CD14-positive monocyte (primary cell): ENCODE measurements at regions not wholly inside any gene's neighbourhood (a gene's known extent, or its start where the extent isn't known, plus 50 kb on each side); places are given as distances from the start of the nearest gene placed in this dataset.

Experiments
- DNase-seq, 3 donors: peaks; one replicate each; pipeline ENCODE4 v3.0.0-alpha.2; 2011 to 2022
- H2AFZ ChIP-seq: 2 replicates; pipeline ENCODE4 v1.6.0; 2012; ENCODE audit warnings: mild to moderate bottlenecking, low read depth, low read length, inconsistent platforms; ENCODE audit not compliant: insufficient read depth, poor library complexity, severe bottlenecking
- H3K27ac ChIP-seq, 2 donors: 1 replicate in 1 of 2; 2 replicates in 1 of 2; pipeline ENCODE4 v1.5.1; 2012 to 2013; ENCODE audit warnings: low read length in 2 of 2, control low read depth in 1 of 2, inconsistent platforms in 1 of 2, low read depth in 1 of 2, mild to moderate bottlenecking in 1 of 2
- H3K27me3 ChIP-seq, 2 donors: one replicate each; pipeline versions ENCODE4 v1.6.0 to v1.6.1; 2011 to 2013; ENCODE audit warnings: low read length in 2 of 2; ENCODE audit not compliant: control insufficient read depth in 2 of 2, insufficient read depth in 2 of 2
- H3K36me3 ChIP-seq, 2 donors: replicated peaks in 1 of 2; 1 replicate in 1 of 2; 2 replicates in 1 of 2; pipeline versions ENCODE4 v1.5.1 to v1.6.1; 2012 to 2013; ENCODE audit warnings: low read length in 2 of 2, control low read depth in 1 of 2, inconsistent platforms in 1 of 2, mild to moderate bottlenecking in 1 of 2; ENCODE audit not compliant: insufficient read depth in 2 of 2, control insufficient read depth in 1 of 2
- H3K4me1 ChIP-seq, 2 donors: 1 replicate in 1 of 2; 2 replicates in 1 of 2; pipeline versions ENCODE4 v1.5.1 to v1.6.1; 2012 to 2013; ENCODE audit warnings: low read length in 2 of 2, control low read depth in 1 of 2, inconsistent platforms in 1 of 2, mild to moderate bottlenecking in 1 of 2, moderate library complexity in 1 of 2; ENCODE audit not compliant: insufficient read depth in 2 of 2, control insufficient read depth in 1 of 2
- H3K4me2 ChIP-seq: replicated peaks from 2 replicates; pipeline ENCODE3; 2012; ENCODE audit warnings: low read length, moderate library complexity, mild to moderate bottlenecking; ENCODE audit not compliant: poor library complexity, severe bottlenecking; ENCODE audit errors: extremely low read depth
- H3K4me3 ChIP-seq, 3 experiments: fragments of 200-600 bp in 1 of 3; sonication (generic) in 1 of 3; replicated peaks in 1 of 3; 1 replicate in 2 of 3; 2 replicates in 1 of 3; pipeline ENCODE4 v1.5.1; 2011 to 2013; ENCODE audit warnings: low read length in 3 of 3, mild to moderate bottlenecking in 3 of 3, control low read depth in 2 of 3, low read depth in 2 of 3, inconsistent platforms in 1 of 3, moderate library complexity in 1 of 3
- H3K79me2 ChIP-seq: 2 replicates; pipeline ENCODE4 v1.6.0; 2012; ENCODE audit warnings: mild to moderate bottlenecking, control low read depth, inconsistent platforms, low read length, moderate library complexity; ENCODE audit not compliant: insufficient read depth
- H3K9ac ChIP-seq: 2 replicates; pipeline ENCODE4 v1.6.0; 2017; ENCODE audit warnings: low read length, mild to moderate bottlenecking; ENCODE audit not compliant: insufficient read depth, poor library complexity, severe bottlenecking
- H3K9me3 ChIP-seq, 2 donors: replicated peaks in 1 of 2; 1 replicate in 1 of 2; 2 replicates in 1 of 2; pipeline versions ENCODE4 v1.5.1 to v1.6.1; 2012 to 2013; ENCODE audit warnings: low read length in 2 of 2, control low read depth in 1 of 2; ENCODE audit not compliant: control insufficient read depth in 1 of 2, insufficient read depth in 1 of 2
- H4K20me1 ChIP-seq: 2 replicates; pipeline ENCODE4 v1.6.0; 2012; ENCODE audit warnings: mild to moderate bottlenecking, low read length, control low read depth, moderate library complexity; ENCODE audit not compliant: insufficient read depth
- H3K27ac Mint-ChIP-seq, 7 donors: one replicate each; pipeline ENCODE4 v1.8.0; 2020; ENCODE audit warnings: mild to moderate bottlenecking in 7 of 7, mixed read lengths in 7 of 7, moderate library complexity in 6 of 7, inconsistent platforms in 2 of 7
- H3K27me3 Mint-ChIP-seq, 3 donors: one replicate each; pipeline ENCODE4 v1.8.0; 2021 to 2022; ENCODE audit warnings: low read depth in 3 of 3, mild to moderate bottlenecking in 3 of 3, mixed read lengths in 3 of 3, moderate library complexity in 3 of 3, inconsistent platforms in 1 of 3
- H3K36me3 Mint-ChIP-seq, 2 donors: one replicate each; pipeline ENCODE4 v1.8.0; 2020; ENCODE audit warnings: mixed read lengths in 2 of 2, inconsistent platforms in 1 of 2, mild to moderate bottlenecking in 1 of 2
- H3K4me1 Mint-ChIP-seq: one replicate; pipeline ENCODE4 v1.8.0; 2020; ENCODE audit warnings: mild to moderate bottlenecking, mixed read lengths
- H3K4me3 Mint-ChIP-seq, 2 donors: one replicate each; pipeline ENCODE4 v1.8.0; 2020; ENCODE audit warnings: mild to moderate bottlenecking in 2 of 2, mixed read lengths in 2 of 2, moderate library complexity in 1 of 2
- H3K9me3 Mint-ChIP-seq, 7 donors: one replicate each; pipeline ENCODE4 v1.8.0; 2020 to 2022; ENCODE audit warnings: mixed read lengths in 7 of 7, mild to moderate bottlenecking in 6 of 7, moderate library complexity in 6 of 7, inconsistent platforms in 2 of 7
- WGBS: methylation state at CpG from one replicate; pipeline ENCODE4 v1.1.5; 2013; ENCODE audit warnings: missing lambda C conversion rate; ENCODE audit not compliant: insufficient coverage; 5-methylcytosine and 5-hydroxymethylcytosine counted together
- intact Hi-C, 2 donors: fragments of 100-400 bp; cut with micrococcal nuclease; formaldehyde crosslinking; loops; one replicate each; pipeline versions ENCODE4 v1.15.0 to v1.15.1; 2023
- TF ChIP-seq, protein P1 (sequence below): fragments of 200-600 bp; IDR thresholded peaks from one replicate; pipeline ENCODE4 v1.8.0; 2022; ENCODE audit warnings: antibody characterized with exemption, mild to moderate bottlenecking

DNA sequence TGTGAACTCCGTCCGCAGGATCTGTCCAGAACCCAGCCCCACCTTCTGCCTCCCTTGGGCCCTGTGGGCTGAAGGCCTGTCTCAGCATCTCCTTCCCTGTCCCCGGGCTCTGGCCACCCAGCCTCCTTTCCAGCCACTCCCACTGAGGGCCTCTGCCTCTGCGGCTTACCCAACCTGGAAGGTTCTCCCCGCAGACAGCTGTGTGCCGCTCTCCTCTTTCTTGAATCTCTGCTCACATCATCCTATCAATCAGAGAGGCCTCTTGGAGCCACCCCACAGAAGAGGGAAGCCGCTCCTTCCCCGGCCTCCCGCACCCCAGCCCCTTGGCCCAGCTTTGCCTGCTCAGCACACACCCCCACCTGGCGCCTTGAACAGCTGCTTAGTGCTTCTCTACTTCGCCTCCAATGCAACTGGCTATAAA, 81.5 kb upstream of the UNC5A start:
- H3K9ac ChIP-seq = no peak overlapping the region
- no peaks in the 10 kb centered on the region for H3K36me3 ChIP-seq
- H3K4me3 ChIP-seq = no peak overlapping the region
- intact Hi-C loops = no loop called here
- H2AFZ ChIP-seq = no peak overlapping the region
- no peak for DNase-seq
- no peaks in the 10 kb centered on the region for H3K4me1 Mint-ChIP-seq
- TF ChIP-seq, protein P1, sequence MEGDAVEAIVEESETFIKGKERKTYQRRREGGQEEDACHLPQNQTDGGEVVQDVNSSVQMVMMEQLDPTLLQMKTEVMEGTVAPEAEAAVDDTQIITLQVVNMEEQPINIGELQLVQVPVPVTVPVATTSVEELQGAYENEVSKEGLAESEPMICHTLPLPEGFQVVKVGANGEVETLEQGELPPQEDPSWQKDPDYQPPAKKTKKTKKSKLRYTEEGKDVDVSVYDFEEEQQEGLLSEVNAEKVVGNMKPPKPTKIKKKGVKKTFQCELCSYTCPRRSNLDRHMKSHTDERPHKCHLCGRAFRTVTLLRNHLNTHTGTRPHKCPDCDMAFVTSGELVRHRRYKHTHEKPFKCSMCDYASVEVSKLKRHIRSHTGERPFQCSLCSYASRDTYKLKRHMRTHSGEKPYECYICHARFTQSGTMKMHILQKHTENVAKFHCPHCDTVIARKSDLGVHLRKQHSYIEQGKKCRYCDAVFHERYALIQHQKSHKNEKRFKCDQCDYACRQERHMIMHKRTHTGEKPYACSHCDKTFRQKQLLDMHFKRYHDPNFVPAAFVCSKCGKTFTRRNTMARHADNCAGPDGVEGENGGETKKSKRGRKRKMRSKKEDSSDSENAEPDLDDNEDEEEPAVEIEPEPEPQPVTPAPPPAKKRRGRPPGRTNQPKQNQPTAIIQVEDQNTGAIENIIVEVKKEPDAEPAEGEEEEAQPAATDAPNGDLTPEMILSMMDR = no peak
- H3K79me2 ChIP-seq = no peaks in the 10 kb centered on the region
- no peaks in the 10 kb centered on the region for H3K4me1 ChIP-seq
- H4K20me1 ChIP-seq = no peaks in the 10 kb centered on the region
- no peak overlapping the region for H3K27ac Mint-ChIP-seq
- peaks cover 0 to 7% (median 6%) of the 10 kb centered on the region in 7 donors for H3K9me3 Mint-ChIP-seq
- H3K9me3 ChIP-seq = peaks cover 0 to 4% of the 10 kb centered on the region in 2 donors
- H3K4me2 ChIP-seq = no peak overlapping the region
- H3K27me3 Mint-ChIP-seq = peaks cover 41 to 50% (median 49%) of the 10 kb centered on the region in 3 donors
- H3K4me3 Mint-ChIP-seq = no peak overlapping the region
- WGBS = 98% methylated on average over 9 of the region's 11 CpGs
- no peaks in the 10 kb centered on the region for H3K36me3 Mint-ChIP-seq
- no peak overlapping the region for H3K27ac ChIP-seq
- H3K27me3 ChIP-seq = peaks cover 0 to 26% of the 10 kb centered on the region in 2 donors

DNA sequence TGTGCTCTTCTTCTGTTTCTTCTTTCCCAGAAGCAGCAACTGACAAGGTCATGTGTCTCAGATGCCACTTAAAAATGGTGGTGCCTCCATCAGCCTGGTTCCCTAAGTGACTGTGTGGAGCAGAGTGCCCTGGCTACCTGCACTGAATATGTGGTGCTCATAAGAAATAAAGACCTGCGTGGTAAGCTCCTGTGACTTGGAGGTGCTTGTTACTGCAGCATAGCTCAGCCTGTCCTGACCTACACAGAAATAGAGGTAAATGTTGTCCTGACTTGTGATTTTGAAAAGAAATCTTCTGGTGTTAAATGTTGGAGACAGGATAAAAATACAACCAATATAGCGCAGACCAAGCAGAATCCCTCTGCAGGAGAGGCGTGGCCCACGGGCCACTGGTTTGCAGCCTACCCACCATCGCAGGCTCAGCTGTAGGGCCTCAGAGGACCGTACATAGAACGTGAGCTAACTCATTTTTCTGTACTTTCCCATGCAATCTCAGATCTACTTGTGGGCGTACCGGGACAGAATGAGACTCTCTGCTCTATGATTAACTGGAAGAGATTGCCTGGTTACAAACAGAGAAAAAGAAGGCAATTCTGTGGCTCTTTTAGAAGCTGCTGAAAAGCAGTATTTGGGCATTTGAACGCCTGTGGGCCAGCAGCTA, 79.4 kb upstream of the UNC5A start:
- no peaks in the 10 kb centered on the region for H3K36me3 ChIP-seq
- no peaks in the 10 kb centered on the region for H3K4me1 ChIP-seq
- no peak overlapping the region for H2AFZ ChIP-seq
- H3K4me1 Mint-ChIP-seq = no peaks in the 10 kb centered on the region
- no peak overlapping the region for H3K27ac ChIP-seq
- H3K9me3 ChIP-seq = peaks cover 0 to 4% of the 10 kb centered on the region in 2 donors
- WGBS = 83% methylated on average over 3 of the region's 10 CpGs
- no peak overlapping the region for H3K9ac ChIP-seq
- H3K79me2 ChIP-seq = no peaks in the 10 kb centered on the region
- H3K27me3 Mint-ChIP-seq = peaks cover 26 to 38% (median 37%) of the 10 kb centered on the region in 3 donors
- intact Hi-C loops = no loop called here
- H3K4me3 Mint-ChIP-seq = no peak overlapping the region
- no peak overlapping the region for H3K4me2 ChIP-seq
- DNase-seq = no peak
- peaks cover 0 to 17% of the 10 kb centered on the region in 2 donors for H3K27me3 ChIP-seq
- TF ChIP-seq, protein P1 = no peak
- H3K36me3 Mint-ChIP-seq = no peaks in the 10 kb centered on the region
- H3K4me3 ChIP-seq = no peak overlapping the region
- H3K9me3 Mint-ChIP-seq = peaks cover 0 to 7% (median 6%) of the 10 kb centered on the region in 7 donors
- H3K27ac Mint-ChIP-seq = no peak overlapping the region
- H4K20me1 ChIP-seq = no peaks in the 10 kb centered on the region
